Smooth muscle cell of the brain vasculature (primary cell): ENCODE measurements at regions not wholly inside any gene's neighbourhood (a gene's known extent, or its start where the extent isn't known, plus 50 kb on each side); places are given as distances from the start of the nearest gene placed in this dataset.

Experiments used
- DNase-seq: peaks from one replicate; pipeline ENCODE4 v3.0.0-alpha.2; 2012; ENCODE audit warnings: low read depth, low spot score

DNA sequence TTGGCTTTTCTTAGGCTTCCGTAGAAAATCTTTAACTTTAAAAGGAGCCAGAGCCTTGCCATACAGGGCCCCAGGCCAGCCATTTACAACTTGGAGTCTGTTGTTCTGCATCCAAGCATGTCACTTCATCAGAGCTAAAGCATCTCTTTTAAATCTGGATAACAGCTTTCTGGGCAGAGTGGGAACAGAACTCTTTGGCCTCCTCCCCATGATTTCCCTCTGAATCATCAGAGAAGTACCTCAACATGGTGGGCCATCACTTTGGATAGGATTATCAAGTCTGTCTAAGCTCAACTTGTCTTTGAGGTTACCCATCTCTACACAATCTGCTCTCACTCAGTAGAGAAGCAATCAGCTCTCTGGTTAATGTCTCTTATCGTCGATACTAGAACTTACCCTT is 170.9 kb downstream of the SLC6A15 start:
- DNase-seq, result no peak

- DNase-seq, result no peak
Measured at GRCh38 chr12:84741031-84741430, 171.6 kb downstream of the SLC6A15 start.

DNA sequence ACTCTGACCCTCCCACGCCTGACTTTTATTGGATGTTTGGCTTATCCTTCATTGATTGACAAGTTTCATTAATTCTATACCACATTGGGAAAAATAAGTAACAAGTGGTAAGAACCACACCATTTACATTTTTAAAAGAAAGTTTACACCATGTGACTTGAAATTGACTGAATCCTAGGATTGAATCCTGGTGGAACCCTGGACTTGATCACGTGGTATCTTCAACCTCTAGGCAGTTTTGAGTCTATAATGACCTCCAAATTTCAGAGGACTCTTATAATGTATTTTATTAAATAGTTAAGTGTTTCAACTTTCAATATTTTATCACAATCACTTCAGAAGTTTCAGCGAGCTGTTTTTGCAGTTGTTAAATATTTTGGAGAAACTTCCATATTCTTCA is 172.0 kb downstream of the SLC6A15 start:
- DNase-seq, result no peak

GRCh38 chr12:84738481-84738972 is 174.1 kb downstream of the SLC6A15 start:
- DNase-seq, result no peak

GRCh38 chr12:84732828-84733340 is 179.7 kb downstream of the SLC6A15 start:
- DNase-seq, result no peak

DNA sequence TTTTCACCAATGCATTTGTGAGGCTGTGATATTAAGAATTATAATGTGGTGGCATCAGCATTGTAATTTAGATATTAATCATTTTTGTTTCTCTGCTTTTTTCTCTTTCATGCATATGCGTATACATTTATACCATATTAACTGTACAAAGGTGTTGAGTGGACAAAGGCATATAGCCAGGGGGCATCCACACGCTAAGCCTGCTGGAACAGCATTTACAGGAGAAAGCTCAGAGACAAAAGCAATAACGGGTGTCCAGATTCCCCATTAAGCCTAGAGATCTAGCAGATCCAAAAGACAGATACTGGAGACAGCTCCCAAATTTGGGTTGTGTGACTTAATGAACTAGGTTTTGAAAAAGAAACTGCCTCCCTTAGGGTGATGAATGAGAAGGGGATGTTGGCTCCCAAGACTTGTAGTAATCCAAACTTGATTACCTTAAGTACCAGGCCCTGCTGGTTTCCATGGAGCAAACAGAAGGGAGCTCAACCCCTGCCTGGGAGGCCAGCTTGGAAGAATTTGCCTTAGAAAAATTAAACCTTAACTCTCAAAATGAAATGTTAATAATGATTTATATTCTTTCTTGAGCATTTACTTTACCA is 181.9 kb downstream of the SLC6A15 start:
- no peak for DNase-seq

DNA sequence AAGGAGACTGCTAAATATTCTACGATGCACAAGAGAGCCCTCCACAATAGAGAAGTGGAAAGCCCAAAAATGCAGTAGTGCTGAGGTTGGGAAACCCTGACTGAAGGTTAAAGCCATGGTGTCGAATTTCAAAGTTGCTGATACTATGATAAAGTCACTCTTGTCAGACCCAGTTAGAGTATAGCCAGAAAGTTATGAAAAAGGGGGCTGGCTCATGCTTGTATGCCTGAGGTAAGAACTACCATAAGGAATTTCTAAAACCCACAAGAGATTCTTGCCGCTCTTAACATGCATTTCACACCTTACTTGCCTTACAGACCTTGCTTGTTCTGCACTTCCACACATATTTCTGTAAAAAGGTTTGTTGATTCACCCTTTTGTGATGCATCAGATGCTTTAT is 184.6 kb downstream of the SLC6A15 start:
- no peak for DNase-seq

DNA sequence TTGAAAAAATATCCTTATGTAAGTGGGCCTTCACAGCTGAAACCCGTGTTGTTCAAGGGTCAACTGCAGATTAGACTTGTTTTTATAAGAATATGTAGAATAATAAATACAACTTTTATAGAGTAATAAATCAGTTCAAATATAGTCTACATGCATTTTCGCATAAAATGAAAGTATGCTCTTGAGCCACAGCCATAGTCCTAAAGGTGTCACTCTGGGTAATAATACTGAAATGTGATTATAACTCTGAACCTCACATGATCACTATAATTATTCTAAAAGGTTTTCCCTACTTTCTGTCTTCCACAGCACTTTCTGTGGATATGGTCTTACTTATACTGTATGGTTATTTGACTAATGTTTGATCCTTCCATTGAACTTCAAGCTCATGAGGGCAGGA is 185.8 kb downstream of the SLC6A15 start:
- no peak for DNase-seq

DNA sequence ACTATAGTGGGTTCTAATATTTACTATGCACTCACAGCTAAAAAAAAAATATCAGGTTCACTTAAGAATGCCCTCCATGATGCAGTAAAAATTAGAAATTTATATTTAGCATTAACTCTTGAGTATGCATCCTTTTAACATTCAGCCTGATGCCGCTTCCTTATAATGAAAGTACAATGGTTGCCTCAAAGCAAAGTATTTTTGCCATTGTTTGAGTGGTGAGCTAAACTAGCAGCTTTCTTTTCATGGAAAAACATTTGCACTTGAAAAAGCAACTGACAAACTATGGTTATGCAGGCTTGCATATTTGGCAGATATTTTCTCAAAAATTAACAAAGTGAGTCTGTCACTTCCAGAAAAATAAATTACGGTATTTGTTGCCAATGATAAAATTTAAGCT is 188.6 kb downstream of the SLC6A15 start:
- DNase-seq, result no peak

DNA sequence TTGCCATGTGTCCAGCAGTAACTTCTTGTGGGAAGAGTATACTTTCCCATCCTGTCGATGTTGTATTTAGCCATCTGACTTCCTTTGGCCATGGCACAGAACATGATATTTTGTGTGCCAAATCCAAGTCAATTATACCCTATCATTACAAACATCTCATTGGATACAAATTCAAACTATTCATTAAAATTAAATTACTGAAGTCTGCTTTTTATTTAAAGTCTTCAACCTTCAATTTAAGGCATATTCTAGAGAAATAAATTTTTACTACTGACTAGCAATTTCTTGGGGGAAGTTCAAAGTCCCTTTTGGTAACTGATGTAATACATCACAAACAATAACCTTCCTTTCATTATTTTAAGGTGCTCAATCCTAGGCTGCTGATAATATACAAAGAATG is 192.6 kb downstream of the SLC6A15 start:
- DNase-seq, result no peak

- DNase-seq, result no peak
Measured at GRCh38 chr12:84718906-84719305, 193.7 kb downstream of the SLC6A15 start.

DNA sequence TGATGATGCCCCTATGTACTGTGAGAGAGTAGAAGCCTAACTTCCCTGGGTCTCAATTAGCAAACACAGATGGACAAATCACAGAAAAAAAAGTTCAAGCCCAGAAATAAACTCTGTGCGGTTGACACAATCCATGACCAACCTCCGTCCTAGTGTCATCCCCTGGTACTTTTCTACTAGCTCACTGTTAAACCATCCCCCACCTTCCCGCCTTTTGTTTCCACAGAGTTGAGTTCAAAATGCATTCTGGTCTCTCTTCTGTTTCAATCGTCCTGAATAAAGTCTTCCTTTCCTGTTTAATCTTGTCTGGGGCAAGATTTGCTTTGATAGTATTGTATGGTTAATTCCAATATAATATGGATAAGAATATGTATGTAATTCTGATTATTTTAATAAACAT is 199.9 kb downstream of the SLC6A15 start:
- DNase-seq, result no peak

DNA sequence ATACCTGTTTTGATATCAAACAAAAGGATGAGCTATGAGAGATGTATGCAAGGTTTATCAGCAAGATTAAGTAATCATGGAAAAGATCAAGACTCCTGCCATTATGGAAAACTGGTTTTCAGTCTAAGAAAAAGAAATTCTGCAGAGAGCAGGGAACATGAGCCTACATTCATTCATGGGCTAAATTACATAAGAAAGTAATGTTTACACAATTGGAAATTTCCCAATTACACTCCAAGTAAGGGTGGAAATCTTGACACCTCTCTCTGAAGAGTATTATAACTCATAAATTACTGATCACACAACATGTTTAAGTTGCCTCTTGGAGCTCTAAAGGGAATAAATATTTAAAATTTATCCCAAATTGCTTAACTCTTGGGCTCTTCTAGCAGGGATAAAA is 206.2 kb downstream of the SLC6A15 start:
- DNase-seq, result no peak

DNA sequence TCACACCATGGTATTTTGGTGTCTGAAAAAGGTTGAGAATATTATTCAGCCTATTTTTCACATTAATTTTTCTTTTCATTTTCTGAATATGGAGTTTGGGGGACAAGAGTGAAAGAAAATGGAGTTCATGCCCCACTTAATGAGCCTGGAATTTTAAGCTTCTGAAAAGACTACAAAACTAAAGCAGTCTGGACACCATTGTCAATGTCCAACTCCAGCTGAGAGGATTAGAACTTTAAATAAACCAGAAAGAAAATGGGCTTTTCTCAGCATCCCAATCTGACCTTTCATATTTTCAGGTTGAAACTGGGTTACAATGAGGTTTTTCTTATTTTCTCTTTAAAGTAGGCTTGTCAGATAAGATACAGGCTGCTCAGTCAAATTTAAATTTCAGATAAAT is 207.7 kb downstream of the SLC6A15 start:
- DNase-seq, result no peak

DNA sequence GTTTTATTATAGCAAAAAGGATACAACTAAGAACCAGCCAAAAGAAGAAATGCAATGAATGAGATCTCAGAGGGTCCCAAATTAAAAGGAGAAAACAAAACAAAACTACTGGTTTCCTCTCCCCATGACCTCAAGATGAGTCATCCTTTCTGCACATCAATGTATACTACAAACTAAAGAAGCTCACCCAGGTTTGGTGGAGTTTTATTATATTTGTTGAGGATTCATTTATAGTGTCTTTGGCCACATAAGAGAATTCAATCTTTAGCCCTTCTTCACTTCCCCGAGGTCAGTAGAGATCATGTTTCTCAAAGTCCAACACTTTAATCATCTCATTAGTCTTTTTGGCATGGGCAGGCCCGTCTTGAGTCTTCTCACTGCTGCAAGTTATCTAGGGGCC is 210.6 kb downstream of the SLC6A15 start:
- peak; percentile 10 for DNase-seq

DNA sequence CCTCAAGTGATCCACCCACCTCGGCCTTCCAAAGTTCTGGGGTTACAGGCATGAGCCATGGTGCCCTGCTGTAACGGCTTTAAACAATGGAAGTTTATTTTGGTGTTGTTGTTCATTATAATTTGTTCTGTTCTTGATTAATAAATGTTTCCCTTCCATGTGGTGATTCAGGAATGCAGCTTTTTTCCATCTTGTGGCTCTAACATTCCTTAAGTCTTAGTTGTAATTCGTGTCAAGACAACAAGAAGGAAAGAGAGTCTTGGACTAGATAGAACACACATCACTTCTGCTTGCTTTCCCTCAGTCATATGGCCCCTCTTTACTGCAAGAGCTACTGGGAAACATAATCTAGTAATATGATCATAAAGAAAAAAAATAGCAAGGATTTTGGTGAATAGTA is 211.6 kb downstream of the SLC6A15 start:
- no peak for DNase-seq

DNA sequence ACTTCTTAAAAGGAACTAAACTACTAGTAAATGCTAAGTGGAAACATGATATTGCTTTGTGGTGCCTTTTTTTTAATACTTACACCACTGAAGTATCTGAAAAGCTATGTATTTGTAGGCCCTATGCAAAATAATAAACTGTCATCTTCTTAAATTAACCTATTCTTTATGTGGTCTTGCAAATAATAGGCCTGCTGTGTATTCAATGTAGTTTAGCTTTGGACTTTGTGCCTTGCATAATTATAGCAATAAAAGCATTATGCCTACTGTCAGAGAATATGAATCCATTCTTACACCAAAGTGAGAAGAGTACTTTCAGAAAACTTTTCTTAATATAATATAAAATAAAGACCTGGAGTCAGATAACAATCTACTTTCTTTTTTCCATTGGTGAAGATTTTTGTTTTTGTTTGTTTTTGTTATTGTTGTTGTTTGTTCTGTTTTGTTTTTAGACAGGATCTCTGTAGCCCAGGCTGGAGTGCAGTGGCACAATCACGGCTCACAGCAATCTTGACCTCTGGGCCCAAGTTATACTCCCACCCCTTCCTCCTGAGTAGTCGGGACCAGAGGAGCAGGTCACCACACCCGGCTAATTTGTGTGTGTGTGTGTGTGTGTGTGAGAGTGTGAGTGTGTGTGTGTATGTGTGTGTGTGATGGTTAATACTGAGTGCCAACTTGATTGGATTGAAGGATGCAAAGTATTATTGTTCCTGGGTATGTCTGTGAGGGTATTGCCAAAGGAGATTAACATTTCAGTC is 213.8 kb downstream of the SLC6A15 start:
- no peak for DNase-seq

GRCh38 chr12:84696908-84697540 is 215.6 kb downstream of the SLC6A15 start:
- no peak for DNase-seq

DNA sequence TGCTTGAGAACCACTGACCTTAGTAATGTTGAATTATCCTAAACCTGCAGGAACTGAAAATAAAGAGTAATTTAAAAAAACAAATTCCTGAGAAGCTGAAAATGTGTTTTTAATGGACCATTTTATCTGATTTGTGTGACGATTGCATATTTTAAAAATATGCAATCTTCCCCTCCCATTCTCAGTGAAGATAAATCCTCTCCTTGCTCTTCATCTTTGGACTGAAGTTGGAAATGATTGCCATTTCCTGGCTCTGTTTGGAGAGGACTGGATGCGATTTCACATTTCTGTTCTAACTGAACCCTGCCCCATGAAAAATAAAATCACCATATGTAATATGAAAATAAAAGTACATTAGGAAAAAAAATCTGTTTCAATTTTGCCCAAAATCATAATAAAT is 216.3 kb downstream of the SLC6A15 start:
- no peak for DNase-seq

GRCh38 chr12:84694116-84694515 is 218.5 kb downstream of the SLC6A15 start:
- DNase-seq, result no peak

DNA sequence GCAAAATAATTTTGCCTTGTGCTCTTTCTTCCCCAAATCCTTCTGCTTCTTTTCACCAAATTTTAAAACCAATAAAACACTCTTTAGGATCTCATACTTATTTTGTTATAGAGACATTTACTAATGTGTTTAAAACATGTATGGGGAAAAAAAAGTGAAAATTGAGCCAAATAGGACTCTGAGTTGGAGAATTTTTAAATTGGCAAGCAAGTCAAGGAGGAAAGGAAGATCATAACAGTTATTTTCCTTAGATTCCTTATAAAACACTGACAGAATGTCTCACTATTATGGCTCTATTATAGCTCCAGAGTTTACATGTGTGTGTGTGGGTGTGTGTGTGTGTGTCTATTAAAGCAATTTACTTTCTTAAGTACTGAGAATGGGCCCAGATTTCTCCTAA is 220.5 kb downstream of the SLC6A15 start:
- DNase-seq, result no peak

GRCh38 chr12:84691266-84691665 is 221.3 kb downstream of the SLC6A15 start:
- no peak for DNase-seq

DNA sequence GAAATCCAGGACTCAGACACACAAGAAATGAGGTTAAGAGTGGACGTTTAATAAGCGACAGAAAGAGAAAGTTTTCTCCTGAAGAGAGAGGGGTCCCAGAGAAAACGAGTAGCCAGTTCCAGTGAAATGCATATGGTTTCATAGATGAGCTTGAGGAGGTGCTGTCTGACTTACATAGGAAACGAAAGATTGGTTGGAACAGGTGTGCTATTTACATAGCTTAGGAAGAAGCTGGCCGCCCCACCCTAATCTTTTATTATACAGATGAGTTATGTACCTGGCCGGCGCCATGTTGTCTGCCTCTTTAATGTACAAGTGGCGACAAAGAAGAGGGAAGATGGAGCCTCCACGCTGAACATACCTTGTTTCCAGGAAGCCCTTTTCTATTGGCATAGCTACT is 223.0 kb downstream of the SLC6A15 start:
- DNase-seq, result no peak
